ENCODE measurements at regions not wholly inside any gene's neighbourhood (a gene's known extent, or its start where the extent isn't known, plus 50 kb on each side); places are given as distances from the start of the nearest gene placed in this dataset.

DNA sequence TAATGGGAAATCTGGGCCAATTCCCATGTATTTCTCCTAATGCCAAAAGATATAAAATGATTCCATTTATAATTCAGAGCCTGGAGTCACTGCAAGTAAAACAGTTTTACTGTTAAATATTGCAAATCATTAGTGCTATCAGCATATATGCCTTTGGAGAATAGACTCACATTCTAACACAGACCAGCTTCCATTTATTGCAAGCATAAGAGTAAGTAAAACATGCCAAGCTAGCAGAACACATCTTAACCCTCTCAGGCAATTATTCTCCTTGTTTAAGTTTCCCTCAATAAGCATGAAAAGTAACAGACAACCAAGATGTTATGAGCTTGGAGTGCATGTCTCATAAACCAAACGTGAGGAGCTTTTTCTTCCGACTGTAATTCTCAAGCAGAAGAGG lies 173.9 kb upstream of the GRIP1 start:
- H3K4me3 ChIP-seq (ENCODE audit: control insufficient read depth, low read depth, low read length), result no peak overlapping the region
- DNase-seq (ENCODE audit: low read depth), result no peak
- TF ChIP-seq, protein P1, sequence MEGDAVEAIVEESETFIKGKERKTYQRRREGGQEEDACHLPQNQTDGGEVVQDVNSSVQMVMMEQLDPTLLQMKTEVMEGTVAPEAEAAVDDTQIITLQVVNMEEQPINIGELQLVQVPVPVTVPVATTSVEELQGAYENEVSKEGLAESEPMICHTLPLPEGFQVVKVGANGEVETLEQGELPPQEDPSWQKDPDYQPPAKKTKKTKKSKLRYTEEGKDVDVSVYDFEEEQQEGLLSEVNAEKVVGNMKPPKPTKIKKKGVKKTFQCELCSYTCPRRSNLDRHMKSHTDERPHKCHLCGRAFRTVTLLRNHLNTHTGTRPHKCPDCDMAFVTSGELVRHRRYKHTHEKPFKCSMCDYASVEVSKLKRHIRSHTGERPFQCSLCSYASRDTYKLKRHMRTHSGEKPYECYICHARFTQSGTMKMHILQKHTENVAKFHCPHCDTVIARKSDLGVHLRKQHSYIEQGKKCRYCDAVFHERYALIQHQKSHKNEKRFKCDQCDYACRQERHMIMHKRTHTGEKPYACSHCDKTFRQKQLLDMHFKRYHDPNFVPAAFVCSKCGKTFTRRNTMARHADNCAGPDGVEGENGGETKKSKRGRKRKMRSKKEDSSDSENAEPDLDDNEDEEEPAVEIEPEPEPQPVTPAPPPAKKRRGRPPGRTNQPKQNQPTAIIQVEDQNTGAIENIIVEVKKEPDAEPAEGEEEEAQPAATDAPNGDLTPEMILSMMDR (IDR thresholded peaks at IDR 0.05; ENCODE audit: control insufficient read depth, insufficient read depth, low read depth, low read length, missing control alignments), result no peak

- H3K4me3 ChIP-seq (ENCODE audit: control insufficient read depth, low read depth, low read length), result no peak overlapping the region
- TF ChIP-seq, protein P1 (IDR thresholded peaks at IDR 0.05; ENCODE audit: control insufficient read depth, insufficient read depth, low read depth, low read length, missing control alignments), result no peak
- no peak for DNase-seq (ENCODE audit: low read depth)
Observed at GRCh38 chr12:66859751-66860440, 181.0 kb upstream of the GRIP1 start.

GRCh38 chr12:66860752-66861750 lies 182.2 kb upstream of the GRIP1 start:
- peak; percentile 8 for DNase-seq (ENCODE audit: low read depth)
- H3K4me3 ChIP-seq (ENCODE audit: control insufficient read depth, low read depth, low read length), result no peak overlapping the region
- TF ChIP-seq, protein P1 (IDR thresholded peaks at IDR 0.05; ENCODE audit: control insufficient read depth, insufficient read depth, low read depth, low read length, missing control alignments), result peak; percentile 92

DNA sequence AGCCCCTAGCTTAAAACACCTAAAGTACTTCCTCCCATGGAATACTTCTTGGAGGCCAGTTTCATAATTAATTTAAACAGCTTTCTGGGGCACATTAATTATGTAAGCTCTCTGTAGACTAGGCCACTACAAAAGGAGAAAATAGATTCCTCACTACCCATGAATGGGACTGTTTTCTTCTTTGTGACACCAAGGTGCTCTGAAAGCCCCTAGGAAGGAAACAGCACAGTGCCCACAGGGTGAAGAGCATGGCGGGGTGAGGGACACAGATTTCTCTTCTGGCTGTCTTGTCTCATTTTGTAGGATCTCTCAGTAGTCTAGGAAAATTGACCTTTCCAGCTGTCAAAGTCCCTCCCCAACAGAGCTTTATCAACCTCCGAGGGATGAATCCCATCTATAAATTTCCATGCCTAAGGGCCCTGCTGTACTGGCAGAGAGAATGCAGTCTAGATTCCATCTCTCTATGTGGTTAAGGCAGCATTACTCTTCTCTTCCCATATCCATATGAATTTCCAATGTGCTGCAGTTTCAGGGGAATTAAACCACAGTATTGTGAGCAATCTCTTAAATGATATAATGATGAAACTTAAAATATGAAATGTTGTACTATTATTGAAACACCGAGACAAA lies 183.6 kb upstream of the GRIP1 start:
- TF ChIP-seq, protein P1 (IDR thresholded peaks at IDR 0.05; ENCODE audit: control insufficient read depth, insufficient read depth, low read depth, low read length, missing control alignments), result no peak
- H3K4me3 ChIP-seq (ENCODE audit: control insufficient read depth, low read depth, low read length), result no peak overlapping the region
- DNase-seq (ENCODE audit: low read depth), result no peak

DNA sequence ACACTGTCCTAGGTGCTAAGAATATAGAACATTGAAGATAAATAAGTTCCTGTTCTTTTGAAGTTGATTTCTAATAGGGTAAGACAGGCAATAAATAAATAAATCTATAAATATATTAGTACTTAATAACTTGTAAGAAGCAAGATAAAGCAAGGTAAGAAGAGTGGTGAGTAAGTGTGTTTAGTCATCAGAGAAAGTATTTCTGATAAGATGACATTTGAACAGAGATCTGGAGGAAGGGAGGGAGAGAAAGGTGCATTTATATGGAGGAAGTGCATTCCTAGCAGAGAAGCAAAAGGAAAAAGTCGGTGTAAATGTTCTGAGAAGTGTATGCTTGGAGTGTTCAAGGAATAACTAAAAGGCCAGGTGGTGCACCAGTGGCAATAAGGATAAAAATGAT lies 184.4 kb upstream of the GRIP1 start:
- TF ChIP-seq, protein P1 (IDR thresholded peaks at IDR 0.05; ENCODE audit: control insufficient read depth, insufficient read depth, low read depth, low read length, missing control alignments), result no peak
- H3K4me3 ChIP-seq (ENCODE audit: control insufficient read depth, low read depth, low read length), result no peak overlapping the region
- DNase-seq (ENCODE audit: low read depth), result no peak

- TF ChIP-seq, protein P1 (IDR thresholded peaks at IDR 0.05; ENCODE audit: control insufficient read depth, insufficient read depth, low read depth, low read length, missing control alignments), result no peak
- no peak for DNase-seq (ENCODE audit: low read depth)
- no peak overlapping the region for H3K4me3 ChIP-seq (ENCODE audit: control insufficient read depth, low read depth, low read length)
Observed at GRCh38 chr12:66877925-66878324, 199.0 kb upstream of the GRIP1 start.

All from AG09309 (cell line).